Esophagus (tissue), 2 donors: ENCODE measurements at regions not wholly inside any gene's neighbourhood (a gene's known extent, or its start where the extent isn't known, plus 50 kb on each side); places are given as distances from the start of the nearest gene placed in this dataset.

Source experiments
- H3K27ac ChIP-seq, 2 donors: one replicate each; pipeline ENCODE4 v1.5.1; 2013; ENCODE audit warnings: low read depth in 2 of 2, mild to moderate bottlenecking in 2 of 2, inconsistent platforms in 1 of 2, low read length in 1 of 2, moderate library complexity in 1 of 2
- H3K27me3 ChIP-seq, 2 donors: one replicate each; pipeline ENCODE4 v1.6.1; 2013; ENCODE audit warnings: low read length in 2 of 2, control low read depth in 1 of 2, mild to moderate bottlenecking in 1 of 2; ENCODE audit not compliant: insufficient read depth in 2 of 2, control insufficient read depth in 1 of 2
- H3K36me3 ChIP-seq, 2 donors: one replicate each; pipeline ENCODE4 v1.6.1; 2013; ENCODE audit warnings: low read length in 1 of 2; ENCODE audit not compliant: control insufficient read depth in 2 of 2, insufficient read depth in 2 of 2
- H3K4me1 ChIP-seq, 2 donors: one replicate each; pipeline ENCODE4 v1.6.1; 2013; ENCODE audit warnings: low read length in 1 of 2; ENCODE audit not compliant: control insufficient read depth in 2 of 2, insufficient read depth in 2 of 2
- H3K4me3 ChIP-seq, 2 donors: one replicate each; pipeline ENCODE4 v1.5.1; 2013; ENCODE audit warnings: low read length in 2 of 2, mild to moderate bottlenecking in 2 of 2, low read depth in 1 of 2, moderate library complexity in 1 of 2
- H3K9me3 ChIP-seq, 2 donors: one replicate each; pipeline ENCODE4 v1.6.1; 2013; ENCODE audit warnings: mild to moderate bottlenecking in 2 of 2, low read depth in 1 of 2, low read length in 1 of 2, moderate library complexity in 1 of 2; ENCODE audit not compliant: control insufficient read depth in 2 of 2, insufficient read depth in 1 of 2
- WGBS, 2 donors: extraction: QIAGEN DNeasy Blood & Tissue Kit; methylation state at CpG; one replicate each; pipeline ENCODE4 v1.1.7; 2013; 5-methylcytosine and 5-hydroxymethylcytosine counted together
- donor health status: healthy with polysubstance abuse.
- donor health status: Bipolar disorder and iron deficiency.

DNA sequence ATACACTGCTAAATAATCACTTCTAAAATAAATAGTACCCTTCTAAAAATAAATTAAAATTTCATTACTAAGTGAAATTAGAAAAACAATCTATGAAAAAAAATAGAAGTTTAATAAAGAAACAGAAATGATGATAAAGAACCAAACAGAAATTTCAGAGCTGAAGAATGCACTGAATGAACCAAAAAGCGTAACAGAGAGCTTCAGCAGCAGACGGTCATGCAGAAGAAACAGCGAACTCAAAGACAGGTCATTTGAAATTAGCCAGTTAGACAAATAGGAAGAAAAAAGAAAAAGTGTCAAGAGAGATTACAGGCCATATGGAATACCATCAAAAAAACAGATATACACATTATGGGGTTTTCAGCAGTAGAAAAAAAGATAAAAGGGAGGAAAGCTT is 706.7 kb downstream of the TBC1D32 start:
- H3K9me3 ChIP-seq, result no peaks in the 10 kb centered on the region
- H3K4me3 ChIP-seq, result no peak overlapping the region
- H3K27ac ChIP-seq, result no peak overlapping the region
- WGBS, 2 donors, result 92 to 96% methylated on average over 3 of the region's 3 CpGs
- H3K36me3 ChIP-seq, result no peaks in the 10 kb centered on the region
- H3K4me1 ChIP-seq, result no peaks in the 10 kb centered on the region
- H3K27me3 ChIP-seq, result no peaks in the 10 kb centered on the region

DNA sequence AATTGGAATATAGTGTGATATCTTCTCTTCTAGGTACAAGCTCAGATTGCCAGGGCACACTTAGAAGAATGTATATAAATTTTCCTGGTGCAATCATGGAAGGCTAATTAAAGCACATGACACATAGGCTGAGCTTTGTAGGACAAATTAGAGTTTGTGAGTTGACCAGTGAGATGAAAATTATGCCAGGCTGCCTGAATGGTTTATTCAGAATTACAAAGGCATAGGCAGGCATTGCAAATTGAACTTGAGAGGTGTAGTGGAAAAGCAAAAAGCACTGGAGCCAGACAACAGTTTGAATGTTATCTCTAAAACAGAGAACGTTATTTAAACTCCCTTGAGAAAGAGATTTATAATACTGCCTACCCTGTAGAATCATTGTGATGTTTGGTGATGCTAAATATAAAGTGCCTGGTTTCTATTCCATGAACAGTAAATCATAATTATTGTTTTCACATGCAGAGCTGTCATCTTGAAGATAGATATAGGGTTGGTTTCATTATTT is 712.1 kb downstream of the TBC1D32 start:
- WGBS, 2 donors, result 14 to 25% methylated on average over 1 of the region's 1 CpG
- no peak overlapping the region for H3K4me3 ChIP-seq
- H3K27me3 ChIP-seq, result no peaks in the 10 kb centered on the region

DNA sequence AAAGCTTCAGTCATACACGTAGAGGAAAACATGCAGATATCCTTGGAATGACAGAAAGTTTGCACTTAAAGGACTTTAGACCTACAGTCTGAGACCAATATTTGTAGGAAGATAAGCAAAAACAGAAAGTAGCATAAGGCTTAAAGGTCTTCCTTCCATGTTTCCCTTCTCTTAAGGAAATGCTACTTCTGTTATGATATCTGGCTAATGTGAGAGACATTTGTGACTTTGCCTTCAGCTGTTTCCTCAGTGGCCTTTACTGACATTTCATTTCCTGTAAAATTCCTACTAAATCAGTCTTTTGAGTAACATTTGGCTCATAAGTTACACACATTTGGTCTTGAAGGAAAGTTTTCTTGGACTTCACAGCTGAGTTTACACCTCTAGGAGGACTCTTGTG is 713.4 kb downstream of the TBC1D32 start:
- Histone ChIP-seq H3K36me3 (no peaks in the 10 kb centered on the region), H3K9me3 (no peaks in the 10 kb centered on the region), H3K27ac (no peak overlapping the region), H3K4me1 (no peaks in the 10 kb centered on the region), H3K4me3 (no peak overlapping the region), H3K27me3 (no peaks in the 10 kb centered on the region)
- 56 to 71% methylated on average over 1 of the region's 1 CpG for WGBS, 2 donors

More for the DNA sequence above, 712.1 kb downstream of the TBC1D32 start:
- Histone ChIP-seq H3K4me1 (no peaks in the 10 kb centered on the region), H3K36me3 (no peaks in the 10 kb centered on the region), H3K9me3 (no peaks in the 10 kb centered on the region), H3K27ac (no peak overlapping the region)

DNA sequence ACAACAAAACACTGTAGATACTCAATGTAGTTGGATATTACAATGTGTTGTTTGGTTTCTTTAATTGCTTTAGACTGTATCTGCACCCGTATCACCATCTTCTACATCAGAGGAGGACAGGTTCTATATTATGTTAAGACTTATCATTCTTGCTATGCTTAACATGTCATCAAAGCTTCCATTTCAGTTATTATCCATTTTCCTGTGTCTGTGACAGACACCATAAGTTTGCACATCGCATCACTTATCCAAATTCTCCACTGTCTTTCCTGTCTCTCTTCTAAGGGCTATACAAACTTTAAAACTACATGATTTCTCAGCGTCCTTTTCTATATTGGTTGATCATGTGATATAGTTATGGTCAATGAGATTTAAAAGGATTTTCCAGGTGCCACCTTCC is 719.0 kb downstream of the TBC1D32 start:
- Histone ChIP-seq H3K9me3 (no peaks in the 10 kb centered on the region), H3K4me3 (no peak overlapping the region), H3K4me1 (no peaks in the 10 kb centered on the region), H3K36me3 (no peaks in the 10 kb centered on the region), H3K27ac (no peak overlapping the region), H3K27me3 (no peaks in the 10 kb centered on the region)
- 87 to 89% methylated on average over 3 of the region's 3 CpGs for WGBS, 2 donors

- 63 to 69% methylated on average over 2 of the region's 2 CpGs for WGBS, 2 donors
- Histone ChIP-seq H3K4me3 (no peak overlapping the region), H3K9me3 (no peaks in the 10 kb centered on the region), H3K27me3 (no peaks in the 10 kb centered on the region), H3K36me3 (no peaks in the 10 kb centered on the region), H3K27ac (no peak overlapping the region), H3K4me1 (no peaks in the 10 kb centered on the region)
These were observed 719.6 kb downstream of the TBC1D32 start for GRCh38 chr6:120614723-120615122.

GRCh38 chr6:120608826-120609225 is 725.5 kb downstream of the TBC1D32 start:
- Histone ChIP-seq H3K9me3 (no peaks in the 10 kb centered on the region), H3K27me3 (no peaks in the 10 kb centered on the region), H3K27ac (no peak overlapping the region), H3K4me3 (no peak overlapping the region), H3K36me3 (no peaks in the 10 kb centered on the region), H3K4me1 (no peaks in the 10 kb centered on the region)
- 13 to 29% methylated on average over 1 of the region's 1 CpG for WGBS, 2 donors

- 79 to 81% methylated on average over 4 of the region's 4 CpGs for WGBS, 2 donors
- Histone ChIP-seq H3K4me1 (no peaks in the 10 kb centered on the region), H3K27ac (no peak overlapping the region), H3K36me3 (no peaks in the 10 kb centered on the region), H3K9me3 (no peaks in the 10 kb centered on the region), H3K27me3 (no peaks in the 10 kb centered on the region), H3K4me3 (no peak overlapping the region)
These were observed 727.5 kb downstream of the TBC1D32 start for GRCh38 chr6:120606743-120607142.

DNA sequence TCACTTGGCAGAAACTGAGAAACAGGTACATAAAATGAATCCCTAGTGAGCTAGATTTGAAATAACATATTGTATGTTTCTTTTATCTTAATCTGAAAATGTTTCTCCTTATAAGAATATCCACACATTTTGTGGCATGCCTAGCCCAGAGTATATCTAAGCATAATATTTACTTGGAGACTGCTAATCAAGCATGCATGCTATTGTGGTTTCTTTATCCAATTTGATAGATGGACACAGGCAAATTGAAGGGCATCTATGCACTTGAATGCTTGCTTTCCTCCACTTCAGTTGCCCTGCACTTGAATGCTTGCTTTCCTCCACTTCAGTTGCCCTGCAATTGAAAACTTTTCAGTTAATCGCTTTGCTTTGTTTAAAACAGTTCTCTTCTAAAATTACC is 729.8 kb downstream of the TBC1D32 start:
- Histone ChIP-seq H3K9me3 (no peaks in the 10 kb centered on the region), H3K36me3 (no peaks in the 10 kb centered on the region), H3K27ac (no peak overlapping the region), H3K4me1 (no peaks in the 10 kb centered on the region), H3K27me3 (no peaks in the 10 kb centered on the region), H3K4me3 (no peak overlapping the region)
- WGBS, 2 donors, result 72 to 76% methylated on average over 1 of the region's 1 CpG

- Histone ChIP-seq H3K36me3 (no peaks in the 10 kb centered on the region), H3K27me3 (no peaks in the 10 kb centered on the region), H3K4me1 (no peaks in the 10 kb centered on the region), H3K27ac (no peak overlapping the region), H3K9me3 (no peaks in the 10 kb centered on the region), H3K4me3 (no peak overlapping the region)
- WGBS, 2 donors, result 23 to 43% methylated on average over 1 of the region's 1 CpG
These were observed 743.7 kb downstream of the TBC1D32 start for GRCh38 chr6:120590611-120591010.

DNA sequence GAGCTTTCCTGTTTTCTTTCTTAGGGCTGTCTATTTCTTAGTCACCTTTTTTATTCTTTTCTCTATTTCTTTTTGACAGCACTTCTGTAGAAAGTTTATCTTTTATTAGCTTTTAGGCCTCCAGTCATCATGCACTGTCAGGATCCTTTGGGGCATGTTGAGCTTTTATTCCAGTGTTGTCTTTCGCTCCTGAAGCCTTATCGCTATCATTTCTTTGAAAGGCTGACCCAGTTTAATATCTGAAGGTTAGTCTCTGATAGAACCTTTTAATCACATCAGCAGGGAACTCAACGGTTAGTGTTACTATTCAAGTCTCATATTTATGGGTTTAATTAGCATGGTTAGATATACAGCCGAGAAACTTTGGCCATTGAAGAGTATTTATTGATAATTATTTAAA is 745.9 kb downstream of the TBC1D32 start:
- H3K4me3 ChIP-seq, result no peak overlapping the region
- peaks cover 0 to 3% of the 10 kb centered on the region in 2 donors for H3K9me3 ChIP-seq
- no peaks in the 10 kb centered on the region for H3K27me3 ChIP-seq
- H3K27ac ChIP-seq, result no peak overlapping the region
- no peaks in the 10 kb centered on the region for H3K36me3 ChIP-seq
- WGBS, 2 donors, result 80 to 84% methylated on average over 4 of the region's 4 CpGs
- no peaks in the 10 kb centered on the region for H3K4me1 ChIP-seq
